WERI-Rb-1 (cell line): ENCODE measurements at regions not wholly inside any gene's neighbourhood (a gene's known extent, or its start where the extent isn't known, plus 50 kb on each side); places are given as distances from the start of the nearest gene placed in this dataset.

ENCODE experiments used
- DNase-seq: peaks from one replicate; pipeline ENCODE4 v3.0.0-alpha.2; 2020
- H3K27ac ChIP-seq: fragments of 250-450 bp; sonication (Bioruptor Pico); 2 replicates; pipeline ENCODE4 v1.5.1; 2020; ENCODE audit warnings: mild to moderate bottlenecking, moderate library complexity
- H3K27me3 ChIP-seq: fragments of 250-450 bp; sonication (Bioruptor Pico); 2 replicates; pipeline ENCODE4 v1.5.1; 2021; ENCODE audit warnings: mild to moderate bottlenecking, low read depth, moderate library complexity; ENCODE audit not compliant: insufficient read depth, severe bottlenecking
- H3K36me3 ChIP-seq: fragments of 250-450 bp; sonication (Bioruptor Pico); 2 replicates; pipeline ENCODE4 v1.5.1; 2020; ENCODE audit warnings: mild to moderate bottlenecking, moderate library complexity
- H3K4me3 ChIP-seq: 2 replicates; pipeline ENCODE4 v1.5.1; 2011; ENCODE audit warnings: low read depth, mild to moderate bottlenecking, control low read depth, low read length
- H3K9me3 ChIP-seq: fragments of 250-450 bp; sonication (Bioruptor Pico); 2 replicates; pipeline ENCODE4 v1.5.1; 2021; ENCODE audit warnings: mild to moderate bottlenecking, moderate library complexity; ENCODE audit not compliant: severe bottlenecking
- CTCF ChIP-seq: IDR thresholded peaks from 2 replicates; pipeline ENCODE4 v1.5.1; 2011; ENCODE audit warnings: low read depth, mild to moderate bottlenecking, control low read depth, inconsistent platforms, low read length

- TF ChIP-seq CTCF: no peak
- no peaks in the 10 kb centered on the region for H3K27me3 ChIP-seq
These were observed 62.6 kb upstream of the TMEM244 start for GRCh38 chr6:129923530-129924250.

DNA sequence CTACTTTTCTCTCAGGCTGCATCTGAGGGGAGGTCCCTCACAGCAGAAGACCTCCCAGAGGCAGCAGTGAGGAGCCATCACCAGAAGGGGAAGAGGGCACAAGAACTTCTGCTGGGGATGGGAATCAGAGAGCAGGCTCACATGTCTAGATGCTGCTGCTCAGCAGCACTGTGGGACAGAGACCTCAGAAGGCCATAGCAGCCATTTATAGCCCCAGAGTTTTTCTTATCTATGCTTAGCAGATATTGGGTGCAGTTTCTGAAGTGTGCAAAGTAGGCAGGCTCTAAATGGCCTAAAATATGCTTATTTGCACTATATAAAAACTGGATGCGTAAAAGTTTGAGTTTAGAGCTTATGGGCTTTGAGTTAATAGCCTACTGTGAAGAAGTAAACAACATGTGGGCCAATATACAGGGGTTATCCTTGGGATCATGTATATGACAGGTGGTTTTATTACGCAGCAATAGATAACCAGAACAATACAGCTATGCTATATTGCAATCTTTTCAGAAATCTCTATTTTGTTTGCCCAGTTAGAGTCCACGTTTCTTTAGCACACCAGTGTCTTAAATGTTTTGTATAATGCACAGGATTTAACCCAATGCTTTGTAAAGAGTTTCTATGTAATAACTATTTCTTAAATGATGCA lies 60.2 kb upstream of the TMEM244 start:
- H3K27ac ChIP-seq: no peak overlapping the region
- no peaks in the 10 kb centered on the region for H3K27me3 ChIP-seq
- H3K9me3 ChIP-seq: no peaks in the 10 kb centered on the region
- no peaks in the 10 kb centered on the region for H3K36me3 ChIP-seq
- no peak for TF ChIP-seq CTCF
- no peak overlapping the region for H3K4me3 ChIP-seq
- DNase-seq: no peak

More at GRCh38 chr6:129923530-129924250, 62.6 kb upstream of the TMEM244 start:
- Histone ChIP-seq H3K36me3 (no peaks in the 10 kb centered on the region), H3K9me3 (no peaks in the 10 kb centered on the region), H3K27ac (no peak overlapping the region), H3K4me3 (no peak overlapping the region)
- no peak for DNase-seq

DNA sequence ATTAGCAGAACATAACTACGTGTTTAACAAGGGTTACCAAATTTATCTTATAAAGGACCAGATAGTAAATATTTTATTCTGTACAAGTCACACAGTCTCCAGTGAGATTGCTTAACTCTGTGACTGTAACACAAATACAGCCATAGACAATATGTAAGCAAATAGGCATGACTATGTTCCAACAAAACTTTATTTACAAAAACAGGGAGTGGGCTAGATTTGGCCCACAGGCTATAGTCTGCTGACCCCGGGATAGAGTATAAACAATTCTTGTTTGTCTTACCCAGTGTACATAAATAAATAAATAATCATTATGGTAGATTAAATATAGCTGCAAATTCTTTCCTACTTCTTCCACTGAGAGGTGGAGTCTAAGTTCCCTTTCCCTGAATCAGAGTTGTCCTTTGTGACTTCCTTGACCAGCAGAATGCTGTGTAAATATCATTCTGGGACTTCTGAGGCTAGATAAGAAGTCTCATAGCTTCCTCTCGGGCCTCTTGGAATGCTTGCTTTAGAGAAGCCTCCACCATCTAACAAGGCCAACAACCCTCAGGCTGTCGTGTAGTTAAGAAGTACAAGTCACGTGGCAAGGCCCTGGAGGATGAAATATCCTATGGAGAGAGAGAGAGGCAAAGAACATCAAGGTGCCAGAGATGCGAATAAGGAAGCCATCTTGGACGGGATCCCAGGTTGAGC lies 59.1 kb upstream of the TMEM244 start:
- H3K36me3 ChIP-seq: no peaks in the 10 kb centered on the region
- no peaks in the 10 kb centered on the region for H3K27me3 ChIP-seq
- no peak overlapping the region for H3K4me3 ChIP-seq
- no peak for DNase-seq
- no peak for TF ChIP-seq CTCF
- no peak overlapping the region for H3K27ac ChIP-seq
- H3K9me3 ChIP-seq: no peaks in the 10 kb centered on the region

DNA sequence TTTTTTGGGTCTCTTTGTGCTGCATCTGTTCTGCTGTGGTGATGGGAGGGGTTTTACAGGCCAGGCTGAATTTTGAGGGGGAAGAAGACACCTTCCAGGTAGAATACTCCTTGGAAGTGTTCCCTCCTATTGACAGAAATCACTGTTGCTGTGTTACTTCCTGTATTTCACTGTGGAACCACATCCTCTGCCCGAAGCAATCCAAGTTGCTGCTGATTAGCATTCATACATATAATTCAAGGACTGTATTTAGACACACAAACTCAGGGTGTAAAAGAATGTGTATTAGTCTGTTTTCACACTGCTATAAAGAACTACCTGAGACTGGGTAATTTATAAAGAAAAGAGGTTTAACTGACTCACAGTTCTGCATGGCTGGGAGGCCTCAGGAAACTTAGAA lies 50.6 kb upstream of the TMEM244 start:
- Histone ChIP-seq H3K36me3 (no peaks in the 10 kb centered on the region), H3K4me3 (no peak overlapping the region), H3K27ac (no peak overlapping the region), H3K27me3 (no peaks in the 10 kb centered on the region), H3K9me3 (no peaks in the 10 kb centered on the region)
- no peak for DNase-seq
- TF ChIP-seq CTCF: no peak
